ENCODE measurements at regions not wholly inside any gene's neighbourhood (a gene's known extent, or its start where the extent isn't known, plus 50 kb on each side); places are given as distances from the start of the nearest gene placed in this dataset.

DNA sequence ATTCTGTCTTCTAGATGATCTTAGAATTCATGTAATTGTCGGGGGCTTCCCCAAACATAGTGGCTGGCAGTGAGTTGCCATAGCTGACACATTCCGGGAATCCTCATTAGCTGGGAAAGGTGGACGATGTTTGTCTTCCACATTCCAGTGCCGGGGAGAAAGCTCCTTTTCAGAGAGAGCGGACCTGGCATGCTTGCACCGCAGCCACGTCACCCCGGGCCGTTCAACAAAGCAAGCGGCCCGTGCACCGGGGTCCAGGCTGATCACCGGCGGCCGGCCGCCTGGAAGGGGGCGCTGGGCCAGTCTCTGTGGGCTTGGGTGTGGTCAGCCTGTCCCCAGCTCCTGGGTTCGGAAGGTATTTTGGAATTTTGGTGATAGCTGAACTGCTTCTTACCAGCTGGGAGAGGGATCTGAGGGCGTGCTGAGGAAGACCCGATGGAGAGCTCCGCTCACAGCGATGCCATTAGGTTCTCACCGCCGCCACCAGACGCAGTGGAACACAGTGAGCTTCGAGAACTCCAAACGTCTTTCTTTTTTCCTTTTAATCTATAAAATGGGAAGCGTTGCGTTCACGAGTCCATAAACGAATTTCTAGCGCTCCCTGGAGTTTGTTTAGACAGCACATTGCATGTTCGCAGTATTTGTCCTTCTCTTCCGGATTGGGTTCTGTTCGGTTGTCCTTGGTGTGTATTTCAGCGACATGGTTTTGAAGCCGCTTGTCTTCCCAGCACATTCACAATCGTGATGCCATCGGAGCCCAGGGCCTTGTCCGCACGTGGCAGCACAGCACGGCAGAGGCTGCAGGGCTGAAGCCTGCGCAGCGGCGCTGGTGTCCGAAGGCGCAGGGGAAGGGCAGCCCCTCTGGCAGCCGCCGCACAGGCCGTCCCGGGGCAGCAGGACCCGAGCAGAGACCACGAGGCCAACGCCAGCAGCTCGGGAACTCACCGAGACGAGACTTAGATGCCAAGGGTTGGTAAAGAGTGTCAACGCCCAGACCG lies 557.6 kb downstream of the QKI start:
- TF ChIP-seq, protein P1, sequence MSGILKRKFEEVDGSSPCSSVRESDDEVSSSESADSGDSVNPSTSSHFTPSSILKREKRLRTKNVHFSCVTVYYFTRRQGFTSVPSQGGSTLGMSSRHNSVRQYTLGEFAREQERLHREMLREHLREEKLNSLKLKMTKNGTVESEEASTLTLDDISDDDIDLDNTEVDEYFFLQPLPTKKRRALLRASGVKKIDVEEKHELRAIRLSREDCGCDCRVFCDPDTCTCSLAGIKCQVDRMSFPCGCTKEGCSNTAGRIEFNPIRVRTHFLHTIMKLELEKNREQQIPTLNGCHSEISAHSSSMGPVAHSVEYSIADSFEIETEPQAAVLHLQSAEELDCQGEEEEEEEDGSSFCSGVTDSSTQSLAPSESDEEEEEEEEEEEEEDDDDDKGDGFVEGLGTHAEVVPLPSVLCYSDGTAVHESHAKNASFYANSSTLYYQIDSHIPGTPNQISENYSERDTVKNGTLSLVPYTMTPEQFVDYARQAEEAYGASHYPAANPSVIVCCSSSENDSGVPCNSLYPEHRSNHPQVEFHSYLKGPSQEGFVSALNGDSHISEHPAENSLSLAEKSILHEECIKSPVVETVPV (CRISPR knock-in tag; IDR thresholded peaks at IDR 0.05): no peak

DNA sequence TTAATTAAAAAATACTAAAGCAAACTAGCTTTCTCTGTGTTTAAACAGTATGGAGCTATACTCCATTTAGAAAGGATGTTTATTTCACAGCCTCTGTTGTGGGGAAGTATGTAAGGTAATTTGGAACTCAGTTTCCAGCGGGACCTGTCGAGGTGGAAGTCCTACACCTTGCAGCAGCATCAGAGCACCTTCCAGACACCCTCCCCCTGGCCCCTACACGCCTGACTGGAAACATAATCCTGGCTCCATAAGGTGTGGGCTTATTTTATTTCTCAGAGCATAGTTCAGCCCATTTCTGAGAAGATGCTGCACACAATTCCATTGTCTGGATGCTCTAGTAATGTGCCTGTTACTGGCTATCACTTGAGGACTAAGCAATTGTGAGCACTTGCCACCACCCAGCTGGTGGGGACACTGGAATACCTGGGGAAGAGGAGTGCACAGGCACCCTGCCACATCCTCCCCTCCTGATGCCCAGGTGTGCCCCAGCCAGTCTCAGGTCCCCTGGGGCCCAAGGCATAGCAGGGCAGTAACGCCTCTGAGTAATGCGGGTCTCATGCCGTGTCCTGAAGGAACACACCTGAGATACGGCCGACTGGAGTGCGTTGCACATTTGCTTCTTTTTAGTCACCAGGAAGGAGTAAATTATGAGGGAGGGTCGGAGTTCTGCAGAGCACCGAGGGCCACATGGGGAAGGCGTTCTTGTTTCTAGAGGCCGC lies 556.5 kb downstream of the QKI start:
- TF ChIP-seq, protein P2, sequence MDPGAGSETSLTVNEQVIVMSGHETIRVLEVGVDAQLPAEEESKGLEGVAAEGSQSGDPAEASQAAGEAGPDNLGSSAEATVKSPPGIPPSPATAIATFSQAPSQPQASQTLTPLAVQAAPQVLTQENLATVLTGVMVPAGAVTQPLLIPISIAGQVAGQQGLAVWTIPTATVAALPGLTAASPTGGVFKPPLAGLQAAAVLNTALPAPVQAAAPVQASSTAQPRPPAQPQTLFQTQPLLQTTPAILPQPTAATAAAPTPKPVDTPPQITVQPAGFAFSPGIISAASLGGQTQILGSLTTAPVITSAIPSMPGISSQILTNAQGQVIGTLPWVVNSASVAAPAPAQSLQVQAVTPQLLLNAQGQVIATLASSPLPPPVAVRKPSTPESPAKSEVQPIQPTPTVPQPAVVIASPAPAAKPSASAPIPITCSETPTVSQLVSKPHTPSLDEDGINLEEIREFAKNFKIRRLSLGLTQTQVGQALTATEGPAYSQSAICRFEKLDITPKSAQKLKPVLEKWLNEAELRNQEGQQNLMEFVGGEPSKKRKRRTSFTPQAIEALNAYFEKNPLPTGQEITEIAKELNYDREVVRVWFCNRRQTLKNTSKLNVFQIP (CRISPR knock-in tag; IDR thresholded peaks at IDR 0.05; ENCODE audit: borderline replicate concordance, low read depth): no peak
- no peak for TF ChIP-seq BACH2 (CRISPR knock-in tag; IDR thresholded peaks at IDR 0.05; ENCODE audit: borderline replicate concordance)
- TF ChIP-seq ISL1 (CRISPR knock-in tag; IDR thresholded peaks at IDR 0.05): no peak
- no peak for TF ChIP-seq CSDC2 (CRISPR knock-in tag; IDR thresholded peaks at IDR 0.05)
- no peak for TF ChIP-seq ZFP30 (CRISPR knock-in tag; IDR thresholded peaks at IDR 0.05)
- no peak for TF ChIP-seq OSR1 (CRISPR knock-in tag; IDR thresholded peaks at IDR 0.05)
- no peak for TF ChIP-seq RARB (CRISPR knock-in tag; IDR thresholded peaks at IDR 0.05)
- no peak for TF ChIP-seq ZNF565 (CRISPR knock-in tag; conservative IDR thresholded peaks at IDR 0.05; ENCODE audit: low read depth)
- TF ChIP-seq SNAI2 (CRISPR knock-in tag; IDR thresholded peaks at IDR 0.05): no peak
- no peak for TF ChIP-seq ARNTL (CRISPR knock-in tag; IDR thresholded peaks at IDR 0.05; ENCODE audit: borderline replicate concordance, low read depth)
- TF ChIP-seq ZNF70 (CRISPR knock-in tag; IDR thresholded peaks at IDR 0.05): no peak
- TF ChIP-seq TCF4 (CRISPR knock-in tag; IDR thresholded peaks at IDR 0.05; ENCODE audit: borderline replicate concordance): no peak
- no peak for ATAC-seq

More for the DNA sequence above, 557.6 kb downstream of the QKI start:
- no peak for ATAC-seq

DNA sequence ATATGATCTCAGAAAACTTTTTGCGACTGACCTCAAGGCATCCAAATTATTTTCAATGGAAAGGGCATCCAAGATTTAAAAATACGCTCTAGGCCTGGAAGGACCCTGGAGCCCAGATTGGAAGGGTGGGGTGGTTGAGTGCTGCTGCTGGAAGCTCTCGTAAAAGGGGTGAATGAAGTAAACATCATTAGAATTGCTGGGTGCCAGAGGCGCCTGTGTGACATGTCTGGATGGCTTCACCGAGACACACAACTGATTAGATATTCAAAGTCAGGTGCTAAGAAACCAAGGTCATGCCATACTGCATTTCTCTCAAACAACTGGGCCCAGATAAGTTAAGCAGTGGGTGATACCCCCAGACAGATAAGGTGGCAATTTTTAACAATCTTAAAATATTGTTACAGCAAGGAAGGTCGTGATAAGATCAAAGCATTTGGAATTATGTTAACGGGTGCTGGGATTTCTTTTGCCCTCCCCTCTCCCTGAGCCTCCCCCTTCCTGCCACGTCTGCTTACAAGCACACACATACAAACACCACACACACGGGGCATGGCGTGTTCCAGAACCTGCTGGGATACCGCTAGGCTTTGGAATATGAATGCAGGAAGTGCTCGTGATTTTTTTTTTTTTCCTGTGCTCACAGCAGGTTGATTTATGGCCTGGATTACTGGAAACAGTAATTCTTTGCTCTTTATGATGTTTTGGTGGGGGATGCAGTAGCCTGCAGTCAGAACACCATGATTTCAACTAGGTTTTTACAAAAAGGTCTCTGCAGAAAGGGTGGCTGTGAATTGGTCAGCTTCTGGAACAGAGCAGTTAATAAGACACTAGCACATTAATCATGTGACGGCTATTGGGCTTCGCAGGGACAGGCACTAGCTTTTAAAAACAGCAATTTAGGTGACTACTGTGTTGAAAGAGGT lies 551.2 kb downstream of the QKI start:
- no peak for ATAC-seq
- TF ChIP-seq ESRRG (CRISPR knock-in tag; IDR thresholded peaks at IDR 0.05) (no peak), GLIS3 (CRISPR knock-in tag; IDR thresholded peaks at IDR 0.05) (no peak), SNAI2 (CRISPR knock-in tag; IDR thresholded peaks at IDR 0.05) (no peak), PPARA (CRISPR knock-in tag; IDR thresholded peaks at IDR 0.05; ENCODE audit: borderline replicate concordance) (no peak), ISL1 (CRISPR knock-in tag; IDR thresholded peaks at IDR 0.05) (no peak), BACH2 (CRISPR knock-in tag; IDR thresholded peaks at IDR 0.05; ENCODE audit: borderline replicate concordance) (no peak), OSR1 (CRISPR knock-in tag; IDR thresholded peaks at IDR 0.05) (no peak), ZFP3 (CRISPR knock-in tag; IDR thresholded peaks at IDR 0.05) (no peak), ZNF565 (CRISPR knock-in tag; conservative IDR thresholded peaks at IDR 0.05; ENCODE audit: low read depth) (no peak), TCF4 (CRISPR knock-in tag; IDR thresholded peaks at IDR 0.05; ENCODE audit: borderline replicate concordance) (no peak), CSDC2 (CRISPR knock-in tag; IDR thresholded peaks at IDR 0.05) (no peak), ZNF70 (CRISPR knock-in tag; IDR thresholded peaks at IDR 0.05) (no peak), ZNF8 (CRISPR knock-in tag; IDR thresholded peaks at IDR 0.05) (no peak), ZC3H10 (CRISPR knock-in tag; IDR thresholded peaks at IDR 0.05) (no peak), RARB (CRISPR knock-in tag; IDR thresholded peaks at IDR 0.05) (no peak)
- TF ChIP-seq, protein P1 (CRISPR knock-in tag; IDR thresholded peaks at IDR 0.05): no peak
- TF ChIP-seq, protein P2 (CRISPR knock-in tag; IDR thresholded peaks at IDR 0.05; ENCODE audit: borderline replicate concordance, low read depth): no peak

All from SK-N-SH treated with all-trans-retinoic acid at 6 μM for 48 hours (cell line).